ENCODE measurements at regions not wholly inside any gene's neighbourhood (a gene's known extent, or its start where the extent isn't known, plus 50 kb on each side); places are given as distances from the start of the nearest gene placed in this dataset.

GRCh38 chr11:104759464-104759863 is 138.8 kb downstream of the CASP12 start:
- Histone ChIP-seq H3K27me3 (ENCODE audit: control insufficient read depth, insufficient read depth, low read length) (no peaks in the 10 kb centered on the region), H3K9me3 (ENCODE audit: control insufficient read depth, low read depth, low read length) (no peaks in the 10 kb centered on the region), H3K27ac (ENCODE audit: low read length) (no peak overlapping the region), H3K36me3 (ENCODE audit: control insufficient read depth, insufficient read depth, low read length) (no peaks in the 10 kb centered on the region), H3K4me3 (ENCODE audit: low read length) (no peak overlapping the region), H3K4me1 (ENCODE audit: control insufficient read depth, insufficient read depth, low read length) (no peaks in the 10 kb centered on the region)
- DNase-seq, result no peak
- 100% methylated on average over 1 of the region's 1 CpG for WGBS (ENCODE audit: insufficient coverage, low lambda C conversion rate)

- Histone ChIP-seq H3K36me3 (ENCODE audit: control insufficient read depth, insufficient read depth, low read length) (no peaks in the 10 kb centered on the region), H3K4me3 (ENCODE audit: low read length) (no peak overlapping the region), H3K27me3 (ENCODE audit: control insufficient read depth, insufficient read depth, low read length) (no peaks in the 10 kb centered on the region), H3K27ac (ENCODE audit: low read length) (no peak overlapping the region), H3K9me3 (ENCODE audit: control insufficient read depth, low read depth, low read length) (no peaks in the 10 kb centered on the region), H3K4me1 (ENCODE audit: control insufficient read depth, insufficient read depth, low read length) (no peaks in the 10 kb centered on the region)
- no peak for DNase-seq
- 92% methylated on average over 2 of the region's 3 CpGs for WGBS (ENCODE audit: insufficient coverage, low lambda C conversion rate)
These were observed 159.3 kb downstream of the CASP12 start for GRCh38 chr11:104738918-104739317.

- no peaks in the 10 kb centered on the region for H3K27me3 ChIP-seq (ENCODE audit: control insufficient read depth, insufficient read depth, low read length)
- H3K9me3 ChIP-seq (ENCODE audit: control insufficient read depth, low read depth, low read length), result no peaks in the 10 kb centered on the region
- no peak for DNase-seq
- no peak overlapping the region for H3K4me3 ChIP-seq (ENCODE audit: low read length)
- no peaks in the 10 kb centered on the region for H3K4me1 ChIP-seq (ENCODE audit: control insufficient read depth, insufficient read depth, low read length)
- WGBS (ENCODE audit: insufficient coverage, low lambda C conversion rate), result no CpG with 5 or more reads among the region's 4 CpGs
- H3K36me3 ChIP-seq (ENCODE audit: control insufficient read depth, insufficient read depth, low read length), result no peaks in the 10 kb centered on the region
- H3K27ac ChIP-seq (ENCODE audit: low read length), result no peak overlapping the region
These were observed 160.1 kb downstream of the CASP12 start for GRCh38 chr11:104738208-104738607.

GRCh38 chr11:104736502-104736901 is 161.8 kb downstream of the CASP12 start:
- no CpG with 5 or more reads among the region's 2 CpGs for WGBS (ENCODE audit: insufficient coverage, low lambda C conversion rate)
- Histone ChIP-seq H3K4me1 (ENCODE audit: control insufficient read depth, insufficient read depth, low read length) (no peaks in the 10 kb centered on the region), H3K9me3 (ENCODE audit: control insufficient read depth, low read depth, low read length) (no peaks in the 10 kb centered on the region), H3K4me3 (ENCODE audit: low read length) (no peak overlapping the region), H3K27me3 (ENCODE audit: control insufficient read depth, insufficient read depth, low read length) (no peaks in the 10 kb centered on the region), H3K27ac (ENCODE audit: low read length) (no peak overlapping the region), H3K36me3 (ENCODE audit: control insufficient read depth, insufficient read depth, low read length) (no peaks in the 10 kb centered on the region)
- no peak for DNase-seq

- no peaks in the 10 kb centered on the region for H3K27me3 ChIP-seq (ENCODE audit: control insufficient read depth, insufficient read depth, low read length)
- no peak overlapping the region for H3K27ac ChIP-seq (ENCODE audit: low read length)
- no peaks in the 10 kb centered on the region for H3K4me1 ChIP-seq (ENCODE audit: control insufficient read depth, insufficient read depth, low read length)
- no peaks in the 10 kb centered on the region for H3K36me3 ChIP-seq (ENCODE audit: control insufficient read depth, insufficient read depth, low read length)
- no peak for DNase-seq
- H3K9me3 ChIP-seq (ENCODE audit: control insufficient read depth, low read depth, low read length), result no peaks in the 10 kb centered on the region
- H3K4me3 ChIP-seq (ENCODE audit: low read length), result no peak overlapping the region
These were observed 163.3 kb downstream of the CASP12 start for GRCh38 chr11:104734998-104735397.

GRCh38 chr11:104731890-104732289 is 166.4 kb downstream of the CASP12 start:
- Histone ChIP-seq H3K27ac (ENCODE audit: low read length) (no peak overlapping the region), H3K4me1 (ENCODE audit: control insufficient read depth, insufficient read depth, low read length) (no peaks in the 10 kb centered on the region), H3K9me3 (ENCODE audit: control insufficient read depth, low read depth, low read length) (no peaks in the 10 kb centered on the region), H3K4me3 (ENCODE audit: low read length) (no peak overlapping the region), H3K27me3 (ENCODE audit: control insufficient read depth, insufficient read depth, low read length) (no peaks in the 10 kb centered on the region), H3K36me3 (ENCODE audit: control insufficient read depth, insufficient read depth, low read length) (no peaks in the 10 kb centered on the region)
- no CpG with 5 or more reads among the region's 1 CpG for WGBS (ENCODE audit: insufficient coverage, low lambda C conversion rate)
- DNase-seq, result peak in 1 of 2 donors; percentile 4

- Histone ChIP-seq H3K27me3 (ENCODE audit: control insufficient read depth, insufficient read depth, low read length) (no peaks in the 10 kb centered on the region), H3K27ac (ENCODE audit: low read length) (no peak overlapping the region), H3K4me3 (ENCODE audit: low read length) (no peak overlapping the region), H3K9me3 (ENCODE audit: control insufficient read depth, low read depth, low read length) (no peaks in the 10 kb centered on the region), H3K36me3 (ENCODE audit: control insufficient read depth, insufficient read depth, low read length) (no peaks in the 10 kb centered on the region), H3K4me1 (ENCODE audit: control insufficient read depth, insufficient read depth, low read length) (no peaks in the 10 kb centered on the region)
- 100% methylated on average over 1 of the region's 6 CpGs for WGBS (ENCODE audit: insufficient coverage, low lambda C conversion rate)
- DNase-seq, result no peak
These were observed 169.3 kb downstream of the CASP12 start for GRCh38 chr11:104728927-104729326.

GRCh38 chr11:104727768-104728167 is 170.5 kb downstream of the CASP12 start:
- WGBS (ENCODE audit: insufficient coverage, low lambda C conversion rate), result no CpG with 5 or more reads among the region's 2 CpGs
- Histone ChIP-seq H3K27ac (ENCODE audit: low read length) (no peak overlapping the region), H3K4me1 (ENCODE audit: control insufficient read depth, insufficient read depth, low read length) (no peaks in the 10 kb centered on the region), H3K36me3 (ENCODE audit: control insufficient read depth, insufficient read depth, low read length) (no peaks in the 10 kb centered on the region), H3K27me3 (ENCODE audit: control insufficient read depth, insufficient read depth, low read length) (no peaks in the 10 kb centered on the region), H3K9me3 (ENCODE audit: control insufficient read depth, low read depth, low read length) (peaks cover 8% of the 10 kb centered on the region), H3K4me3 (ENCODE audit: low read length) (no peak overlapping the region)
- no peak for DNase-seq

- Histone ChIP-seq H3K36me3 (ENCODE audit: control insufficient read depth, insufficient read depth, low read length) (no peaks in the 10 kb centered on the region), H3K9me3 (ENCODE audit: control insufficient read depth, low read depth, low read length) (peaks cover 8% of the 10 kb centered on the region), H3K27me3 (ENCODE audit: control insufficient read depth, insufficient read depth, low read length) (no peaks in the 10 kb centered on the region), H3K4me3 (ENCODE audit: low read length) (no peak overlapping the region), H3K27ac (ENCODE audit: low read length) (no peak overlapping the region), H3K4me1 (ENCODE audit: control insufficient read depth, insufficient read depth, low read length) (no peaks in the 10 kb centered on the region)
- DNase-seq, result no peak
- WGBS (ENCODE audit: insufficient coverage, low lambda C conversion rate), result no CpG with 5 or more reads among the region's 1 CpG
These were observed 171.2 kb downstream of the CASP12 start for GRCh38 chr11:104727095-104727494.

- Histone ChIP-seq H3K4me1 (ENCODE audit: control insufficient read depth, insufficient read depth, low read length) (no peaks in the 10 kb centered on the region), H3K4me3 (ENCODE audit: low read length) (no peak overlapping the region), H3K36me3 (ENCODE audit: control insufficient read depth, insufficient read depth, low read length) (no peaks in the 10 kb centered on the region), H3K27ac (ENCODE audit: low read length) (no peak overlapping the region), H3K27me3 (ENCODE audit: control insufficient read depth, insufficient read depth, low read length) (no peaks in the 10 kb centered on the region), H3K9me3 (ENCODE audit: control insufficient read depth, low read depth, low read length) (peaks cover 8% of the 10 kb centered on the region)
- WGBS (ENCODE audit: insufficient coverage, low lambda C conversion rate), result 0% methylated on average over 1 of the region's 4 CpGs
- DNase-seq, result no peak
These were observed 172.4 kb downstream of the CASP12 start for GRCh38 chr11:104725796-104726408.

GRCh38 chr11:104713401-104713800 is 184.9 kb downstream of the CASP12 start:
- H3K36me3 ChIP-seq (ENCODE audit: control insufficient read depth, insufficient read depth, low read length), result no peaks in the 10 kb centered on the region
- H3K27me3 ChIP-seq (ENCODE audit: control insufficient read depth, insufficient read depth, low read length), result no peaks in the 10 kb centered on the region
- DNase-seq, result no peak
- no peak overlapping the region for H3K27ac ChIP-seq (ENCODE audit: low read length)
- 33% methylated on average over 1 of the region's 1 CpG for WGBS (ENCODE audit: insufficient coverage, low lambda C conversion rate)
- no peak overlapping the region for H3K4me3 ChIP-seq (ENCODE audit: low read length)
- no peaks in the 10 kb centered on the region for H3K4me1 ChIP-seq (ENCODE audit: control insufficient read depth, insufficient read depth, low read length)
- H3K9me3 ChIP-seq (ENCODE audit: control insufficient read depth, low read depth, low read length), result no peaks in the 10 kb centered on the region
